GM19351 (cell line): ENCODE measurements at regions not wholly inside any gene's neighbourhood (a gene's known extent, or its start where the extent isn't known, plus 50 kb on each side); places are given as distances from the start of the nearest gene placed in this dataset.

Experiments
- ATAC-seq: cut with Tn5 transposase; IDR thresholded peaks from one replicate; pipeline ENCODE4 v1.9.1; 2021; ENCODE audit warnings: mild to moderate bottlenecking, moderate library complexity; ENCODE audit not compliant: unreplicated experiment

- no peak for ATAC-seq
These were observed 59.3 kb upstream of the ACVR1 start for GRCh38 chr2:157935378-157935906.

DNA sequence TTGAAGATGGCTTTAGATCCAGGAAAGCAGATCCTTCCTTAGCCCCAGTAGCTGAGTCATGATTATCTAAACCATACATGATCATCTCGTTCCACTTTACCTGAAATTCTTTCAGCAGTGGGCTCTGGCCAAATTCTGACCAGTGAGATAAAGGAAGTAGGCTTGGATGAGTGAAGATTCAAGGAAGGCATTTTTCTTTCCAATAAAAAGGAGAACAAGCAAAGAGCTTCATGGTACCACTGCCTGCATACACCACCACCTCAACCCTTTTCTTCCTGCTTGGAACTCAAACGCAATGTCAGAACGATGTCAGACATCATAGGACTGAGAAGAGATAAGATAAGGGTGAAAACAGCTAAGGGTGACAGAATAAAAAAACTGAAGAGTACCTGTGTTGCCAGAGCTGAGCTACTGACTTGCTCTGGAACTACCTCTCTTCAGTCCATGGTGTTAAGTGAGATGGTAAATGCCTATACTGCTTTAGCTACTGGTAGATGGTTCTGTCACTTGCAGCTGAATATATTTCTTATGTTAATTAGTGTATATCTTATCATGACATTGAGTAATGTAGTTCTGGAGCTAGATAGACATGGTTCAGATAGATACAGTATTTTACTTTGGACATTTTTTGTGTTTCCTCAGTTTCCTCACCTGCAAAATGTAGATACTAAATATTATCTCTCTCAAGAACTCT lies 58.7 kb upstream of the ACVR1 start:
- ATAC-seq: no peak

DNA sequence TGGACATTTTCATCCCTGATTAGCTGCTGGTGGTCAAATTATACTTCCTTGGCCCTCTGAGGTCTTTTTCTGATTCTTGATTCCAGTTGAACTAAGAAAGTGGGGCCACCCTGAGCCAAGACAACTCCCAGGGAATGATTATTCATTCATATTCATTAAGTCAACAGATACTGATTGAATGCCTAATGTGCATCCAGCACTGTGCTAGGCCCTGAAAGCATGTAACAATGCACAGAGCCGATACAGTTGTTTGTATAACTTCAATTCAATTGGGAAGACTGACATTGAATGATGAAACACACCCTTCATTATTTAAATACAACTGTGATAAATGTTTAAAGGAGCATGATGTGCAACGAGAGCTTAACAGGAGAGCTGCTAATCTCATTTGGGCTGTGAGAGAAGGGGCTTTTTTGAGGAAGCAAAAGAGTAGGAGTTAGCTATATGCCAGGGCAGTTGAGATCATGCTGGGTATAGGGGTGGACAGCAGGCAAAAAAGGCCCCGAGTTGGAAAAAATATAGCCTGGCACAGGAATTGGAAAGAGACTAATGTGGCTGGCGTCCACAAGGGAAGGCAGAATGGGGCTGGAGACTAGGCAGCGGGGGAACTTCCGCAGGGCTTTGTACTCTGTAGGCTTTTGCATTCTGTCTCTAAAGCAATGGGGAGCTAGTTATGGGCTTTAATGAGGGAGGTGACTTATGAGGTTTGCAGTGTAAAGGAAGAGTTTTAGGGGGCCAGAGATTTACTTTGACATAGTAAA lies 57.2 kb upstream of the ACVR1 start:
- ATAC-seq: no peak

- no peak for ATAC-seq
These were observed 56.5 kb upstream of the ACVR1 start for GRCh38 chr2:157932480-157933159.

DNA sequence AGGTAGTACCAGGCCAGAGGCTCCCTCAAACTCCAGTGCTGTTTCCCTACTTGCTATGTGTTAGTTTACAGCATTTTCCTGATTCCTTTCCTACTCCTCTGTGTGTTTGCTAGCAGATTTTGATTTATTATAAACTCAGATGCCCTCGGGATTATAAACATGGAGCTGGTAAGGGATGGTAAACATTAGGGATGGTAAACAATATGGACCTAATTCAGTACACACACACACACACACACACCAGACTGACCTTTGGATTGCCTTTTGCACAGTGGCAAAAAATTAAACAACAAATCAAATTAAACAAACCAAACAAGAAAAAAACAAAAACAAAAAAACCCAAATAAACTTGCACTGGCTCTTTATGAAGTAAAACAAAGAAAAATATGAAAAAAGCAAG lies 55.4 kb upstream of the ACVR1 start:
- ATAC-seq: no peak

DNA sequence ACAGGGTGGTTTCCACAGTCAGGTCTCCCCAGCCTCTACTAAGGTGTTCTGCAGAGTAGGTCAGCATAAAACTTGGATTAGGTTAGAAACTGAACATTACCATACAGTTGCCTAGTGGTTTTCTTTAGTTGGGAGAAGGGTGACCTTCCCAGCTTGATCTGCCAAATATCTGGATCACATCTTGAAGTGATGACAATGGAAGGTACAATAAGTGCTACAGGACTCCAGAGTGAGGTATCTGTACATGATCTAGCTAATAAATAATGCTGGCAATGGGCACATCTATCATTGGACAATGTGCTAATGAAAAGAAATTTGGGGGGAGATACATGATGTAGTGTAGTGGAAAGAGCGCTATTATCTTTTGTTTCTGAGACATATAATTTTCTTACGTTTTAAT lies 54.6 kb upstream of the ACVR1 start:
- no peak for ATAC-seq

DNA sequence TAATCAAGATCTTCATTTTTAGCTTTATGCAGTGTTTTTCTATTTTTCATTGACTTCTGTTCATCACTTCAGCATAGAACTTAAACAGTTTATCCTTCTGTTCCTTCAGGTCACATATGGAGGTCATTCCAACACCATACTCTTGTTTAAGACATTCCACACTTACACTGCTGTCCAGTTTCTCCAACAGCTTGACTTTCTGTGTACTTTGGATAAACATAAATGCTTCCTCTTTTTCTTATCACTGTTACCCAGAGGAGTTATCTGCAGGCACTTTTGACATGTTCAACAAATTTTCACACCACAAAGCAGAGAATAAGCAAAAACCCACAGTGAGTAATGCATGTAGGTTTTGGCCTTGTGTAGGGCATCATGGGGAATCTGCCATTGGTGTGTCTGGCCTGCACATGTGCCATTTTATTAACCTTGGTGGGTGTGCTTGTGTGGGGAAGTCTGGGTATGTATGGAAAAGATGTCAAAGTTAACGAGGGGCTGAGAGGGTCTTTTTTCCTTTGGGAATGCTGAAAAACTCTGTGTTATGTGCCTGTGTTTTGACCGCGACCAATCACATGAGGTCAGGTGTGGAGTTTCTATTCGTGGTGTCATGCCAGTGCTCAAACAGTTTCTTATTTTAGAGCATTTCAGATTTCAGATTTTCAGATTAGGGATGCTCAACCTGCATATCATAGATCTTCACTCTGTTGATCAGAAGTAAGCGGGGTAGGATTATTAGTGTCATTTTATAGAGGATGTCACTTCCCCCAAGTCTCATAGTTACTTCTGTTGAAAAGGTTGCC lies 53.9 kb upstream of the ACVR1 start:
- no peak for ATAC-seq

- no peak for ATAC-seq
These were observed 52.2 kb upstream of the ACVR1 start for GRCh38 chr2:157928372-157928771.

- ATAC-seq: no peak
These were observed 51.0 kb upstream of the ACVR1 start for GRCh38 chr2:157927155-157927554.
